ENCODE measurements at regions not wholly inside any gene's neighbourhood (a gene's known extent, or its start where the extent isn't known, plus 50 kb on each side); places are given as distances from the start of the nearest gene placed in this dataset.

DNA sequence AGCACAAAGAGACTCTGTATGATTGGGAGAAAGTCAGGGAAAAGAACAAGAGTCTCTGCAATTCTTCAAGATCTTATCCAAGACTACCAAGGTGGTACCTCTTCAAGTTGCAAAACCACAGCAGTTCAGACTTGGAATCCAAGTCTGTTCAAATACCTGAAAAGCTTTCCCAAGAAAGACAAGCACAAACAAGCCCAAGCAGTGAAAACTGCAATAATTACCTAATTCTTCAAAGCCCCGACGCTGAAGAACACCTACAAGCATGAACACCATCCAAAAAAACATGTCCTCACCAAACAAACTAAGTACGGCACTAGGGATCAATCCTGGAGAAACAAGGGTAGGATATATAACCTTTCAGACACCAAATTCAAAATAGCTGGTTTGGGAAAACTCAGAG, 299.3 kb upstream of the ALCAM start:
- H3K4me3 ChIP-seq (ENCODE audit: low read depth, low read length), result no peak overlapping the region
- TF ChIP-seq, protein P1, sequence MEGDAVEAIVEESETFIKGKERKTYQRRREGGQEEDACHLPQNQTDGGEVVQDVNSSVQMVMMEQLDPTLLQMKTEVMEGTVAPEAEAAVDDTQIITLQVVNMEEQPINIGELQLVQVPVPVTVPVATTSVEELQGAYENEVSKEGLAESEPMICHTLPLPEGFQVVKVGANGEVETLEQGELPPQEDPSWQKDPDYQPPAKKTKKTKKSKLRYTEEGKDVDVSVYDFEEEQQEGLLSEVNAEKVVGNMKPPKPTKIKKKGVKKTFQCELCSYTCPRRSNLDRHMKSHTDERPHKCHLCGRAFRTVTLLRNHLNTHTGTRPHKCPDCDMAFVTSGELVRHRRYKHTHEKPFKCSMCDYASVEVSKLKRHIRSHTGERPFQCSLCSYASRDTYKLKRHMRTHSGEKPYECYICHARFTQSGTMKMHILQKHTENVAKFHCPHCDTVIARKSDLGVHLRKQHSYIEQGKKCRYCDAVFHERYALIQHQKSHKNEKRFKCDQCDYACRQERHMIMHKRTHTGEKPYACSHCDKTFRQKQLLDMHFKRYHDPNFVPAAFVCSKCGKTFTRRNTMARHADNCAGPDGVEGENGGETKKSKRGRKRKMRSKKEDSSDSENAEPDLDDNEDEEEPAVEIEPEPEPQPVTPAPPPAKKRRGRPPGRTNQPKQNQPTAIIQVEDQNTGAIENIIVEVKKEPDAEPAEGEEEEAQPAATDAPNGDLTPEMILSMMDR (conservative IDR thresholded peaks at IDR 0.05; ENCODE audit: low read depth, low read length), result no peak
- no peak for DNase-seq (ENCODE audit: low read depth)

- no peak for DNase-seq (ENCODE audit: low read depth)
Observed at GRCh38 chr3:105077060-105077822, 289.5 kb upstream of the ALCAM start.

GRCh38 chr3:105083945-105084344, 282.8 kb upstream of the ALCAM start:
- no peak for DNase-seq (ENCODE audit: low read depth)
- TF ChIP-seq, protein P1 (conservative IDR thresholded peaks at IDR 0.05; ENCODE audit: low read depth, low read length), result no peak
- H3K4me3 ChIP-seq (ENCODE audit: low read depth, low read length), result no peak overlapping the region

More at GRCh38 chr3:105077060-105077822, 289.5 kb upstream of the ALCAM start:
- H3K4me3 ChIP-seq (ENCODE audit: low read depth, low read length), result no peak overlapping the region
- TF ChIP-seq, protein P1 (conservative IDR thresholded peaks at IDR 0.05; ENCODE audit: low read depth, low read length), result no peak

DNA sequence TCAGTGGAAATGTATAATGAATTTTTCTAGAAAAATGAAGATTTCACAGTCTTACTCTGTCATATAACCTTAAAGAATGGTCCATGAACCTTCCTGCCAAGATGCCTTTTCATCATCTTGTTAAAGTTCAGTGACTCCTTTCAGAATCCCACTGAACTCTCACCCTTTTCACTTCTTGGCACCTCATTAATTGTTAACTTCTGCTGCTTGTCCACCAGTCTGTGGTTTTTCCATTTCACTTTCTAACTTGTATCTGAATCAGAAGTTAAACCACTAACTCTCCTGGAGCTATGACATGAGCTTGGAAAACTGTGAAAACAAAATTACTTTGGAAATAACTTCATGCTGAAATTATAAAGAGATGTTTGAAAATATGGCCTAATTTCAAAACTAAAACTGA, 281.2 kb upstream of the ALCAM start:
- TF ChIP-seq, protein P1 (conservative IDR thresholded peaks at IDR 0.05; ENCODE audit: low read depth, low read length), result no peak
- DNase-seq (ENCODE audit: low read depth), result peak; percentile 71
- no peak overlapping the region for H3K4me3 ChIP-seq (ENCODE audit: low read depth, low read length)

DNA sequence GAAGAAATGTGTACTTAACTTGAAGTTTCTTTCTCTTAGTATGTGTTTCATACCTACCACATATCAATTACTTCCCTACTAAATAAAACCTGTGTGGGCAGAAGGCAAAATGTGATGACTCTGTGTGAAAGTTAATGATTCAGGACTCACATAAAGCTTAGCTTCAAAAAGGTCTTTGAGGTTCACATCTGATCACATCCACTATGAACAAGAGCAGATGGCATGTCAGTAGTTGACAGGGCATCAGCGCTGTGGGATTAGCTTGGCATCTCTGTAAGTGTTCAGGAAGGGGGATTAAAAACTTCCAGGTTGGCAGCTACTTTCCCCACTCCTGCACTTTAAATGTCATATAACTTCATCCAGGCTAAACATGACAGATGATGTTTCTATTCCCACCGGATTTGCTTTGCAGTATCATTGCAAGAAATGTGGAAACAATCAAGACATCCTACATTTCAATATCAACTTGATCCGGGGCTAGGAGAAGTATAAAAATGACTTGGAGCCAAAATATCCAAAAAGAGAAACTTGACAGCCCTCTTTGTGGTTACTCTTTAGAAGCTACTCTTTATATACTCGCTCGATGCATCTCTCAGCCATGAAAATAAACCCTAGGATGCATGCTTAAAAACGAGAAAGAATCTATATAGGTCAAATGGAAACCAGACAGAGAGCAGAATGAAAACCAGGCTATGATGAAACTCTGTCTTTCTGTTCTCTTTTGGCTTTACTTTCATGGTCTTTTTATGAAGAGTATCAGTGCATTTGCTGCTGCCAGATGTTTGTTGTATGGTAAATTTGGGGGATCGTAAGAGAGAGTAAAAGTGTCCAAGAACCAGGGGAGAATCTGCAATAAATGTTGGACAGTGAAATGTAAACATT, 273.1 kb upstream of the ALCAM start:
- TF ChIP-seq, protein P1 (conservative IDR thresholded peaks at IDR 0.05; ENCODE audit: low read depth, low read length), result no peak
- no peak for DNase-seq (ENCODE audit: low read depth)
- no peak overlapping the region for H3K4me3 ChIP-seq (ENCODE audit: low read depth, low read length)

- no peak for DNase-seq (ENCODE audit: low read depth)
- no peak overlapping the region for H3K4me3 ChIP-seq (ENCODE audit: low read depth, low read length)
- TF ChIP-seq, protein P1 (conservative IDR thresholded peaks at IDR 0.05; ENCODE audit: low read depth, low read length), result no peak
Observed at GRCh38 chr3:105094588-105094987, 272.1 kb upstream of the ALCAM start.
